OCI-LY1 (cell line): ENCODE measurements at regions not wholly inside any gene's neighbourhood (a gene's known extent, or its start where the extent isn't known, plus 50 kb on each side); places are given as distances from the start of the nearest gene placed in this dataset.

Experiments used
- H2AFZ ChIP-seq: fragments of 200-600 bp; sonication (generic), shearing (Covaris generic); 2 replicates; pipeline ENCODE4 v1.6.0; 2014; ENCODE audit warnings: antibody characterized with exemption, mild to moderate bottlenecking, low read length
- H3F3A ChIP-seq: fragments of 200-600 bp; sonication (generic), shearing (Covaris generic); 2 replicates; pipeline ENCODE4 v1.6.0; 2014; ENCODE audit warnings: mild to moderate bottlenecking, antibody characterized with exemption, low read length, moderate library complexity; ENCODE audit not compliant: insufficient read depth
- H3K27ac ChIP-seq: fragments of 200-600 bp; sonication (generic); 2 replicates; pipeline ENCODE4 v1.5.1; 2014; ENCODE audit warnings: low read length, mixed run types, mild to moderate bottlenecking, low read depth; ENCODE audit not compliant: poor library complexity, severe bottlenecking
- H3K27me3 ChIP-seq: fragments of 200-600 bp; sonication (generic); 2 replicates; pipeline ENCODE4 v1.6.0; 2014; ENCODE audit warnings: antibody characterized with exemption, mild to moderate bottlenecking, low read length, moderate library complexity; ENCODE audit not compliant: insufficient read depth
- H3K36me3 ChIP-seq: fragments of 200-600 bp; sonication (generic); 2 replicates; pipeline ENCODE4 v1.6.1; 2014; ENCODE audit warnings: mild to moderate bottlenecking, antibody characterized with exemption, low read length, moderate library complexity, mixed read lengths; ENCODE audit not compliant: insufficient read depth
- H3K4me1 ChIP-seq: fragments of 200-600 bp; sonication (generic); 2 replicates; pipeline ENCODE4 v1.5.1; 2014; ENCODE audit warnings: mild to moderate bottlenecking, low read length, moderate library complexity; ENCODE audit not compliant: insufficient read depth, severe bottlenecking
- H3K4me2 ChIP-seq: fragments of 200-600 bp; sonication (generic), shearing (Covaris generic); 2 replicates; pipeline ENCODE4 v1.6.1; 2014; ENCODE audit warnings: low read length
- H3K4me3 ChIP-seq: fragments of 200-600 bp; sonication (generic); 2 replicates; pipeline ENCODE4 v1.5.1; 2014; ENCODE audit warnings: low read length, low read depth, mild to moderate bottlenecking, mixed read lengths; ENCODE audit not compliant: poor library complexity, severe bottlenecking
- H3K79me2 ChIP-seq: fragments of 200-600 bp; shearing (Covaris generic); 2 replicates; pipeline ENCODE4 v1.6.1; 2016; ENCODE audit warnings: mixed run types, low read length, mixed read lengths; ENCODE audit not compliant: insufficient read depth
- H3K9ac ChIP-seq: fragments of 200-600 bp; sonication (generic), shearing (Covaris generic); 2 replicates; pipeline ENCODE4 v1.6.1; 2014; ENCODE audit warnings: mild to moderate bottlenecking, low read length, mixed read lengths
- H3K9me2 ChIP-seq: fragments of 200-600 bp; sonication (generic), shearing (Covaris generic); 2 replicates; pipeline ENCODE4 v1.6.1; 2014; ENCODE audit warnings: low read depth, mild to moderate bottlenecking, low read length, mixed read lengths
- H3K9me3 ChIP-seq: fragments of 200-600 bp; shearing (Covaris generic); 2 replicates; pipeline ENCODE4 v1.6.1; 2014; ENCODE audit warnings: low read length, mixed read lengths
- H4K20me1 ChIP-seq: fragments of 200-600 bp; sonication (generic), shearing (Covaris generic); 2 replicates; pipeline ENCODE4 v1.6.0; 2016; ENCODE audit warnings: mild to moderate bottlenecking, low read length; ENCODE audit not compliant: insufficient read depth
- CTCF ChIP-seq: fragments of 200-600 bp; sonication (generic), shearing (Covaris generic); IDR thresholded peaks from 2 replicates; pipeline ENCODE4 v1.5.1; 2017; ENCODE audit warnings: mild to moderate bottlenecking, antibody characterized with exemption, low read length, moderate library complexity, mixed read lengths
- EZH2 ChIP-seq: fragments of 200-600 bp; sonication (generic), shearing (Covaris generic); IDR thresholded peaks from 2 replicates; pipeline ENCODE4 v1.8.0; 2017; ENCODE audit warnings: borderline replicate concordance, mixed run types, mild to moderate bottlenecking, antibody characterized with exemption, low read length, moderate library complexity, mixed read lengths

- no peak overlapping the region for H3K27ac ChIP-seq
- H3K9me2 ChIP-seq: no peaks in the 10 kb centered on the region
- no peaks in the 10 kb centered on the region for H3K36me3 ChIP-seq
- H3K4me3 ChIP-seq: no peak overlapping the region
- H3K9ac ChIP-seq: no peak overlapping the region
- H2AFZ ChIP-seq: no peak overlapping the region
- no peaks in the 10 kb centered on the region for H3F3A ChIP-seq
- H3K27me3 ChIP-seq: peaks cover 17% of the 10 kb centered on the region
- no peak overlapping the region for H3K4me2 ChIP-seq
- no peaks in the 10 kb centered on the region for H3K4me1 ChIP-seq
- no peaks in the 10 kb centered on the region for H3K9me3 ChIP-seq
- H3K79me2 ChIP-seq: no peaks in the 10 kb centered on the region
- no peaks in the 10 kb centered on the region for H4K20me1 ChIP-seq
- no peak for TF ChIP-seq CTCF
- no peak for TF ChIP-seq EZH2
These were observed 68.8 kb upstream of the DLG1 start for GRCh38 chr3:197367081-197367780.

DNA sequence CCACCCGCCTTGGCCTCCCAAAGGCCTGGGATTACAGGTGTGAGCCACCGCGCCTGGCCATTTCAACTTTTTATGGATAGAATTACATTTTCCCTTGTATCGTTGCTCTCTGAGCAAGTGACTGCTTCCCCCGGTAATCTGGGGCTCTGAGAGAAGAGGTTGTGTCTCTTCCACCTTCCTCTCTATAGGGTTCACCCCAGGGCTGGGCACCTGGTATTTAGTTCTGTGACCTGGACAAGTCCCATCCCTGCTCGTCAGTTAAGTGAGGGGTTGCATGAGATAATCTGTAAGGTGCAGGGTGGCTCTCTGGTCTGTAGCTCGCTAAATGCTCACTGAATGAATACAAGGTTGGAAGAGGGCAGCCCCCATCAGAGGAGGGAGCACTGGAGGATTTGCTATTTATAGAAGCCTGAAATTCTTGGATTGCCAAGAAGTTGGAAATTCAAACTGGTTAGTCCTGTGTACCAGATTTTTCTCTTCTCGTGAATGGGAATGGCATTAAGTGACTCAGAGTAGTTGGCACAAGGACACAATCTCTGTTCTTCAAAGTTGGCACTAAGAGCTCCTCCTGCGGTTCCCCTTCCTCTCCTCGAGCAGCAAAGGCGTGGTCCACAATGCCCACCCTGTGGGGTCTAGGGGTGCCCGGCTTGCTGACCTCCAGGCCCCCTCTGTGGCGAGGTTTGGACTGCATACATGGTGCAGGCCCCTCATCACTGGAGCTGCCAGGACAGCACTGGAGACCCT is 68.1 kb upstream of the DLG1 start:
- Histone ChIP-seq H3K79me2 (no peaks in the 10 kb centered on the region), H3K9ac (no peak overlapping the region), H3K4me1 (no peaks in the 10 kb centered on the region)

DNA sequence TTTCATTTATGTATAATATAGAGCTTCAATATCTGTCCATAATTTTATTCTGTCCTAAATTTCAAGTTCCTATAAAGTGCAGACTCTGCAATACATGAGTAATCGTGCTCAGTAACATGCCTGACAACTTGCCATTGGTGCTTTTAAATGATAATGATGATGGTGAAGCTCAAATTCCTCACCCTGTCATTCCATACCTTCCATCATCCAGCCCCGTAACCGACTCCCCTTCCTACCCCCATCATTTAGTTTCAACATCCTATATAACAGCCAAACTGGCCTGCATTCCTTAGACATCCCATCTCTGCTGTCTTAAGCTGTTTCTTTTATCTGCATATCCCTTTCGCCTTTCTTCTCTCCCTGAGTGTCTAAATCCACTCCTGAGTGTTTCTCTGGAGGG is 67.2 kb upstream of the DLG1 start:
- H3K4me1 ChIP-seq: no peaks in the 10 kb centered on the region

More for the DNA sequence above, 68.1 kb upstream of the DLG1 start:
- no peaks in the 10 kb centered on the region for H3K9me2 ChIP-seq
- no peaks in the 10 kb centered on the region for H3F3A ChIP-seq
- no peak overlapping the region for H2AFZ ChIP-seq
- TF ChIP-seq CTCF (no peak), EZH2 (no peak)
- no peaks in the 10 kb centered on the region for H3K9me3 ChIP-seq
- H4K20me1 ChIP-seq: no peaks in the 10 kb centered on the region
- H3K36me3 ChIP-seq: no peaks in the 10 kb centered on the region
- H3K4me2 ChIP-seq: no peak overlapping the region
- H3K27ac ChIP-seq: no peak overlapping the region
- peaks cover 13% of the 10 kb centered on the region; the same call in 1 of the 2 replicates for H3K27me3 ChIP-seq
- no peak overlapping the region for H3K4me3 ChIP-seq

More for the DNA sequence above, 67.2 kb upstream of the DLG1 start:
- no peak overlapping the region for H3K4me3 ChIP-seq
- no peaks in the 10 kb centered on the region for H3K79me2 ChIP-seq
- H3K9me2 ChIP-seq: no peaks in the 10 kb centered on the region
- no peak overlapping the region for H3K4me2 ChIP-seq
- H3K27ac ChIP-seq: no peak overlapping the region
- H3F3A ChIP-seq: no peaks in the 10 kb centered on the region
- H3K9ac ChIP-seq: no peak overlapping the region
- peaks cover 13% of the 10 kb centered on the region; the same call in 1 of the 2 replicates for H3K27me3 ChIP-seq
- H3K9me3 ChIP-seq: no peaks in the 10 kb centered on the region
- H2AFZ ChIP-seq: no peak overlapping the region
- H4K20me1 ChIP-seq: no peaks in the 10 kb centered on the region
- H3K36me3 ChIP-seq: no peaks in the 10 kb centered on the region
- TF ChIP-seq CTCF: no peak
- TF ChIP-seq EZH2: no peak
